Fibroblast of the aortic adventitia (primary cell): ENCODE measurements at regions not wholly inside any gene's neighbourhood (a gene's known extent, or its start where the extent isn't known, plus 50 kb on each side); places are given as distances from the start of the nearest gene placed in this dataset.

Source experiments
- DNase-seq: peaks from one replicate; pipeline ENCODE4 v3.0.0-alpha.2; 2010; ENCODE audit warnings: low read depth
- H3K4me3 ChIP-seq: 2 replicates; pipeline ENCODE4 v1.5.1; 2011; ENCODE audit warnings: low read depth, mild to moderate bottlenecking, control low read depth, low read length, moderate library complexity
- TF ChIP-seq, protein P1 (sequence below): IDR thresholded peaks from 2 replicates; pipeline ENCODE4 v1.5.1; 2011; ENCODE audit warnings: mild to moderate bottlenecking, low read length, control low read depth, inconsistent platforms; ENCODE audit not compliant: insufficient read depth

GRCh38 chr3:110779581-110779980 is 292.0 kb upstream of the NECTIN3 start:
- TF ChIP-seq, protein P1, sequence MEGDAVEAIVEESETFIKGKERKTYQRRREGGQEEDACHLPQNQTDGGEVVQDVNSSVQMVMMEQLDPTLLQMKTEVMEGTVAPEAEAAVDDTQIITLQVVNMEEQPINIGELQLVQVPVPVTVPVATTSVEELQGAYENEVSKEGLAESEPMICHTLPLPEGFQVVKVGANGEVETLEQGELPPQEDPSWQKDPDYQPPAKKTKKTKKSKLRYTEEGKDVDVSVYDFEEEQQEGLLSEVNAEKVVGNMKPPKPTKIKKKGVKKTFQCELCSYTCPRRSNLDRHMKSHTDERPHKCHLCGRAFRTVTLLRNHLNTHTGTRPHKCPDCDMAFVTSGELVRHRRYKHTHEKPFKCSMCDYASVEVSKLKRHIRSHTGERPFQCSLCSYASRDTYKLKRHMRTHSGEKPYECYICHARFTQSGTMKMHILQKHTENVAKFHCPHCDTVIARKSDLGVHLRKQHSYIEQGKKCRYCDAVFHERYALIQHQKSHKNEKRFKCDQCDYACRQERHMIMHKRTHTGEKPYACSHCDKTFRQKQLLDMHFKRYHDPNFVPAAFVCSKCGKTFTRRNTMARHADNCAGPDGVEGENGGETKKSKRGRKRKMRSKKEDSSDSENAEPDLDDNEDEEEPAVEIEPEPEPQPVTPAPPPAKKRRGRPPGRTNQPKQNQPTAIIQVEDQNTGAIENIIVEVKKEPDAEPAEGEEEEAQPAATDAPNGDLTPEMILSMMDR = no peak
- no peak for DNase-seq
- no peak overlapping the region for H3K4me3 ChIP-seq

GRCh38 chr3:110783541-110783940 is 288.1 kb upstream of the NECTIN3 start:
- TF ChIP-seq, protein P1 = no peak
- H3K4me3 ChIP-seq = no peak overlapping the region
- DNase-seq = no peak

- H3K4me3 ChIP-seq = no peak overlapping the region
- no peak for DNase-seq
- TF ChIP-seq, protein P1 = no peak
Observed at GRCh38 chr3:110788794-110789193, 282.8 kb upstream of the NECTIN3 start.

GRCh38 chr3:110789315-110789714 is 282.3 kb upstream of the NECTIN3 start:
- DNase-seq = peak; percentile 70
- no peak overlapping the region for H3K4me3 ChIP-seq
- TF ChIP-seq, protein P1 = no peak

GRCh38 chr3:110790631-110791030 is 281.0 kb upstream of the NECTIN3 start:
- no peak overlapping the region for H3K4me3 ChIP-seq
- no peak for DNase-seq
- TF ChIP-seq, protein P1 = no peak

DNA sequence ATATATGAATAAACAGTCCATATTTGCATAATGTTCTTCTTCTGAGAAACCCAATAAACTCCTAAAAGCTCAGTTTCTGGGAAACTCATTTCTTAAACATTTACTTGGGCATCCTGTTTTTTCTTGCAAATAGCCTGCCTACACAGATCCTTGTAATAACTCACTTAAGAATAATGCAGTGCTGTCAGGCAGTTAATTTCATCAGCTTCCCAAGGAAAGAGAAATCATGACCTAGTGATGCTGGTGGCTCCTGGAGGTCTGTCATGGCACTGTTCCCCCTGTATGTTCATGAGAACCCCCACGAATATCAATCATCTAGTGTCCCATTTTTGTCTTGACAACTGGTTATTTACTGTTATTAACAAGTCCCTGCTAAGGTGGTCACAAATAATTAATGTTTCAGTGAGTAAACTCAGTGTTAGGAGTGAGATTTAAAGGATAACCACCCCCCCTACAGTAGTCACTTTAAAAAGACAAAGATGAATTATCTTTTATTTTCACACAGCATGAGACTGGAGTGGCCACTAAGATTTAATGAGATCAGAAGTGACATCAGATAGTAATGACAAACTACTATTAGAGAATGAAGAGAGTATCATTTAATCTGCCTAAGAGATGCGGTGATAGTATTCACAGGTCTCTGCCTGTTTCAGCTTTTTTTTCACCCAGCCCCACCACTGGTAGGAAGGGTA is 279.5 kb upstream of the NECTIN3 start:
- no peak overlapping the region for H3K4me3 ChIP-seq
- TF ChIP-seq, protein P1 = no peak
- DNase-seq = no peak

DNA sequence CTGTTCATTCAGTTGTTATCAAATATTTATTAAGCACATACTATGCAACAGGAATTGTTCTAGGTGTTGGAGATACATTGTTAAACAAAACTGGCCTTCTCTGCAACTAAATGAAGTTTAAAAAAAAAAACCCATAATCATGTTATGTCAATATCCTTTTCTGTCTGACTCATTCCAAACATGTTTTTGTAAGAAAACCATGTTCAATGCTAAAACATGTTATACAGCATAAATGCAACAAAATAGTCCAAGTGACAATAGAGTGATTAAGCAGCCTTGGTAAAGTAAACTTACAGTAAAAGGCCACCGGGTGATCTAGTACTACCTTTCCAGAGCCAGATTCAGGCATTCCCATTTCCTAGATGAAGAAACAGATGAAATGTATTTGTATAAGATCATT is 278.0 kb upstream of the NECTIN3 start:
- no peak overlapping the region for H3K4me3 ChIP-seq
- no peak for DNase-seq
- TF ChIP-seq, protein P1 = no peak
